PFSK-1 (cell line): ENCODE measurements at regions not wholly inside any gene's neighbourhood (a gene's known extent, or its start where the extent isn't known, plus 50 kb on each side); places are given as distances from the start of the nearest gene placed in this dataset.

Source experiments
- FOXP2 ChIP-seq: optimal IDR thresholded peaks from 2 replicates; pipeline ENCODE3; 2011; ENCODE audit warnings: borderline replicate concordance, control low read depth, inconsistent platforms; ENCODE audit not compliant: insufficient read depth; ENCODE audit errors: extremely low read length, extremely low read depth
- REST ChIP-seq, 2 experiments: IDR thresholded peaks; 2 replicates each; pipeline versions ENCODE4 v1.6.1 to v1.8.0; 2011 to 2012; ENCODE audit warnings: low read depth in 2 of 2, low read length in 2 of 2, control low read depth in 1 of 2, inconsistent platforms in 1 of 2, mild to moderate bottlenecking in 1 of 2, moderate library complexity in 1 of 2; ENCODE audit not compliant: insufficient read depth in 1 of 2

- no peak for TF ChIP-seq REST (IDR thresholded peaks at IDR 0.05; ENCODE audit: insufficient read depth in 1 of 2, low read depth in 2 of 2, low read length in 2 of 2)
- TF ChIP-seq FOXP2 = no peak
Observed at GRCh38 chr21:38623552-38623951, 125.3 kb upstream of the ERG start.
